Esophagus squamous epithelium (tissue), 4 donors: ENCODE measurements at regions not wholly inside any gene's neighbourhood (a gene's known extent, or its start where the extent isn't known, plus 50 kb on each side); places are given as distances from the start of the nearest gene placed in this dataset.

ENCODE experiments used
- POLR2A ChIP-seq, 4 donors: fragments of 450-650 bp; IDR thresholded peaks; one replicate each; pipeline ENCODE4 v1.6.1; 2017; ENCODE audit warnings: antibody characterized with exemption in 4 of 4, mild to moderate bottlenecking in 4 of 4, moderate library complexity in 3 of 4
- TF ChIP-seq, protein P1 (sequence below), 6 experiments: fragments of 450-650 bp in 4 of 6; fragments of 200-600 bp in 2 of 6; sonication (generic) in 2 of 6; IDR thresholded peaks; one replicate each; pipeline ENCODE4 v1.5.1; 2016 to 2019; ENCODE audit warnings: antibody characterized with exemption in 6 of 6, mild to moderate bottlenecking in 4 of 6, moderate library complexity in 4 of 6

GRCh38 chr4:44086753-44087152, 361.9 kb downstream of the KCTD8 start:
- TF ChIP-seq, protein P1, sequence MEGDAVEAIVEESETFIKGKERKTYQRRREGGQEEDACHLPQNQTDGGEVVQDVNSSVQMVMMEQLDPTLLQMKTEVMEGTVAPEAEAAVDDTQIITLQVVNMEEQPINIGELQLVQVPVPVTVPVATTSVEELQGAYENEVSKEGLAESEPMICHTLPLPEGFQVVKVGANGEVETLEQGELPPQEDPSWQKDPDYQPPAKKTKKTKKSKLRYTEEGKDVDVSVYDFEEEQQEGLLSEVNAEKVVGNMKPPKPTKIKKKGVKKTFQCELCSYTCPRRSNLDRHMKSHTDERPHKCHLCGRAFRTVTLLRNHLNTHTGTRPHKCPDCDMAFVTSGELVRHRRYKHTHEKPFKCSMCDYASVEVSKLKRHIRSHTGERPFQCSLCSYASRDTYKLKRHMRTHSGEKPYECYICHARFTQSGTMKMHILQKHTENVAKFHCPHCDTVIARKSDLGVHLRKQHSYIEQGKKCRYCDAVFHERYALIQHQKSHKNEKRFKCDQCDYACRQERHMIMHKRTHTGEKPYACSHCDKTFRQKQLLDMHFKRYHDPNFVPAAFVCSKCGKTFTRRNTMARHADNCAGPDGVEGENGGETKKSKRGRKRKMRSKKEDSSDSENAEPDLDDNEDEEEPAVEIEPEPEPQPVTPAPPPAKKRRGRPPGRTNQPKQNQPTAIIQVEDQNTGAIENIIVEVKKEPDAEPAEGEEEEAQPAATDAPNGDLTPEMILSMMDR (IDR thresholded peaks at IDR 0.05), result no peak
- no peak for TF ChIP-seq POLR2A (IDR thresholded peaks at IDR 0.05)
